ENCODE measurements at regions not wholly inside any gene's neighbourhood (a gene's known extent, or its start where the extent isn't known, plus 50 kb on each side); places are given as distances from the start of the nearest gene placed in this dataset.

DNA sequence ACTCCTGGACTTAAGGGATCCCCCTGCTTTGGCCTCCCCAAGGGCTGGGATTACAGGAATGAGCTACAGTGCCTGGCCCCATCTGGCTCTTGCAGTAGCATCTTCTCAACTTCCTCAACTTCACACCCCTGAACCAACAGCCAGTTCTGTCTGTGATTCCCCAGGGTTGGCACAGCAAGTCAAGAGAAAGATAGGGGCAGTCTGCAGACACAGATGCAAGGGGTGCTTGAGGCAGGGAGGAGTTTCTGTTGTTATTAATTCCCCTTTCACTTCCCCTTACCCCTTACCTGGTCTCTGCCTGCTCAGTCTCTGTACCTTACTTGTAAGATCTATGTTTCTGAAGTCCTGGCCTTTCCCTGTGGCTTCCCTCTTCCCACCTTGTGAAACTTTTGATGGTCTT, 54.1 kb upstream of the MEX3C start:
- ChIA-PET CTCF (no interaction called here), POLR2A (ENCODE audit: unreplicated experiment) (no interaction called here)
- no TSS peak for BruUV-seq (replicated peaks)
- Histone ChIP-seq H3K4me2 (ENCODE audit: low read length) (no peak overlapping the region), H3K9me2 (replicated peaks; ENCODE audit: low read length) (no peaks in the 10 kb centered on the region), H3K4me3 (ENCODE audit: low read length) (no peak overlapping the region), H4K20me1 (ENCODE audit: low read length) (no peaks in the 10 kb centered on the region), H3K9me3 (ENCODE audit: low read length) (no peaks in the 10 kb centered on the region), H3K27ac (ENCODE audit: low read length) (no peak overlapping the region), H3K27me3 (ENCODE audit: low read length) (no peaks in the 10 kb centered on the region), H3K9ac (ENCODE audit: low read length) (no peak overlapping the region), H3K79me2 (ENCODE audit: low read length) (no peaks in the 10 kb centered on the region), H3F3A (ENCODE audit: low read length, unreplicated experiment) (no peaks in the 10 kb centered on the region), H3K36me3 (ENCODE audit: low read depth, low read length) (no peaks in the 10 kb centered on the region), H3K4me1 (ENCODE audit: insufficient read depth, low read length) (no peaks in the 10 kb centered on the region), H2AFZ (ENCODE audit: low read length) (no peak overlapping the region)
- DNase-seq (no peak), ATAC-seq (no peak)
- TF ChIP-seq, protein P1, sequence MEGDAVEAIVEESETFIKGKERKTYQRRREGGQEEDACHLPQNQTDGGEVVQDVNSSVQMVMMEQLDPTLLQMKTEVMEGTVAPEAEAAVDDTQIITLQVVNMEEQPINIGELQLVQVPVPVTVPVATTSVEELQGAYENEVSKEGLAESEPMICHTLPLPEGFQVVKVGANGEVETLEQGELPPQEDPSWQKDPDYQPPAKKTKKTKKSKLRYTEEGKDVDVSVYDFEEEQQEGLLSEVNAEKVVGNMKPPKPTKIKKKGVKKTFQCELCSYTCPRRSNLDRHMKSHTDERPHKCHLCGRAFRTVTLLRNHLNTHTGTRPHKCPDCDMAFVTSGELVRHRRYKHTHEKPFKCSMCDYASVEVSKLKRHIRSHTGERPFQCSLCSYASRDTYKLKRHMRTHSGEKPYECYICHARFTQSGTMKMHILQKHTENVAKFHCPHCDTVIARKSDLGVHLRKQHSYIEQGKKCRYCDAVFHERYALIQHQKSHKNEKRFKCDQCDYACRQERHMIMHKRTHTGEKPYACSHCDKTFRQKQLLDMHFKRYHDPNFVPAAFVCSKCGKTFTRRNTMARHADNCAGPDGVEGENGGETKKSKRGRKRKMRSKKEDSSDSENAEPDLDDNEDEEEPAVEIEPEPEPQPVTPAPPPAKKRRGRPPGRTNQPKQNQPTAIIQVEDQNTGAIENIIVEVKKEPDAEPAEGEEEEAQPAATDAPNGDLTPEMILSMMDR (conservative IDR thresholded peaks at IDR 0.05; ENCODE audit: low read depth, low read length) = no peak
- TF ChIP-seq EZH2phosphoT487 (IDR thresholded peaks at IDR 0.05; ENCODE audit: borderline replicate concordance, low read length) = no peak
- no peak for TF ChIP-seq EZH2 (IDR thresholded peaks at IDR 0.05; ENCODE audit: low read length, unreplicated experiment)
- intact Hi-C loops (cut with micrococcal nuclease) = no loop called here

- no peak overlapping the region for H3K4me2 ChIP-seq (ENCODE audit: low read length)
- H3K9ac ChIP-seq (ENCODE audit: low read length) = no peak overlapping the region
- no TSS peak for BruUV-seq (replicated peaks)
- no peaks in the 10 kb centered on the region for H3K4me1 ChIP-seq (ENCODE audit: insufficient read depth, low read length)
- H3K9me3 ChIP-seq (ENCODE audit: low read length) = no peaks in the 10 kb centered on the region
- H3K9me2 ChIP-seq (replicated peaks; ENCODE audit: low read length) = no peaks in the 10 kb centered on the region
- no peaks in the 10 kb centered on the region for H3K36me3 ChIP-seq (ENCODE audit: low read depth, low read length)
- no peaks in the 10 kb centered on the region for H3K27me3 ChIP-seq (ENCODE audit: low read length)
- no peak overlapping the region for H3K27ac ChIP-seq (ENCODE audit: low read length)
- CTCF ChIA-PET = no interaction called here
- H2AFZ ChIP-seq (ENCODE audit: low read length) = no peak overlapping the region
- TF ChIP-seq, protein P1 (conservative IDR thresholded peaks at IDR 0.05; ENCODE audit: low read depth, low read length) = no peak
- no peak for TF ChIP-seq EZH2 (IDR thresholded peaks at IDR 0.05; ENCODE audit: low read length, unreplicated experiment)
- no peak for TF ChIP-seq EZH2phosphoT487 (IDR thresholded peaks at IDR 0.05; ENCODE audit: borderline replicate concordance, low read length)
- ATAC-seq = no peak
- intact Hi-C loops (cut with micrococcal nuclease) = no loop called here
- no peaks in the 10 kb centered on the region for H3F3A ChIP-seq (ENCODE audit: low read length, unreplicated experiment)
- DNase-seq = no peak
- H3K79me2 ChIP-seq (ENCODE audit: low read length) = no peaks in the 10 kb centered on the region
- no peaks in the 10 kb centered on the region for H4K20me1 ChIP-seq (ENCODE audit: low read length)
- H3K4me3 ChIP-seq (ENCODE audit: low read length) = no peak overlapping the region
- POLR2A ChIA-PET (ENCODE audit: unreplicated experiment) = no interaction called here
These were observed 56.0 kb upstream of the MEX3C start for GRCh38 chr18:51253476-51253875.

DNA sequence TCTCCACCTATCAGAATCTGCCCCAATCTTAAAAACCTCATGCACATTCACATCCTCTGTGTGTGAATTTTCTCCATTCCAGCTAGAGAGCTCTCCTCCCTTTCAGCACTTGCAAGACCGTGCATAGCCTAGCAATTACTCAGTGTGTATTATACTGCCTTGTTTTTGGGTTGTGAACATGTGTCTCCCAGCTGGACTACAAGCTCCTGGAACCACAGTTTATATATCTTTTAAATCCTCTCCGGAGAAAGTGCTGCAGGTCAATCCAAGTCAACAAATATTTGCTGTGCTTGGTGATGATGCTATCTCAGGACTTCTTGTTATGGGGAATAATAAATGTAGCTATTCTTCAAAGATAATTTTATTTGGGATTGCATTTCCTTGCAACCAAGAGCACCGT, 58.2 kb upstream of the MEX3C start:
- BruUV-seq (replicated peaks) = no TSS peak
- TF ChIP-seq EZH2phosphoT487 (IDR thresholded peaks at IDR 0.05; ENCODE audit: borderline replicate concordance, low read length) (no peak), EZH2 (IDR thresholded peaks at IDR 0.05; ENCODE audit: low read length, unreplicated experiment) (no peak)
- TF ChIP-seq, protein P1 (conservative IDR thresholded peaks at IDR 0.05; ENCODE audit: low read depth, low read length) = no peak
- Histone ChIP-seq H3K79me2 (ENCODE audit: low read length) (no peaks in the 10 kb centered on the region), H3K36me3 (ENCODE audit: low read depth, low read length) (no peaks in the 10 kb centered on the region), H3K4me2 (ENCODE audit: low read length) (no peak overlapping the region), H4K20me1 (ENCODE audit: low read length) (no peaks in the 10 kb centered on the region), H3K27ac (ENCODE audit: low read length) (no peak overlapping the region), H2AFZ (ENCODE audit: low read length) (no peak overlapping the region), H3K9me3 (ENCODE audit: low read length) (no peaks in the 10 kb centered on the region), H3F3A (ENCODE audit: low read length, unreplicated experiment) (no peaks in the 10 kb centered on the region), H3K4me3 (ENCODE audit: low read length) (no peak overlapping the region), H3K27me3 (ENCODE audit: low read length) (no peaks in the 10 kb centered on the region), H3K4me1 (ENCODE audit: insufficient read depth, low read length) (no peaks in the 10 kb centered on the region), H3K9me2 (replicated peaks; ENCODE audit: low read length) (no peaks in the 10 kb centered on the region), H3K9ac (ENCODE audit: low read length) (no peak overlapping the region)
- ChIA-PET POLR2A (ENCODE audit: unreplicated experiment) (no interaction called here), CTCF (no interaction called here)
- intact Hi-C loops (cut with micrococcal nuclease) = no loop called here
- ATAC-seq (no peak), DNase-seq (no peak)
